ENCODE measurements at regions not wholly inside any gene's neighbourhood (a gene's known extent, or its start where the extent isn't known, plus 50 kb on each side); places are given as distances from the start of the nearest gene placed in this dataset.

GRCh38 chr20:40768105-40768504 lies 79.1 kb upstream of the MAFB start:
- ChIA-PET POLR2A (no interaction called here), CTCF (no interaction called here)
- Histone ChIP-seq H3K9me3 (ENCODE audit: control extremely low read depth in 1 of 5, control insufficient read depth in 4 of 5, insufficient read depth in 2 of 5, low read depth in 1 of 5, low read length in 4 of 5) (no peaks in the 10 kb centered on the region), H3K36me3 (ENCODE audit: control insufficient read depth in 4 of 4, insufficient read depth in 4 of 4, low read length in 3 of 4) (no peaks in the 10 kb centered on the region), H3K27ac (ENCODE audit: insufficient read depth in 1 of 2, low read depth in 1 of 2, low read length in 2 of 2, poor library complexity in 1 of 2, severe bottlenecking in 2 of 2) (no peak overlapping the region), H3K4me3 (ENCODE audit: control insufficient read depth in 1 of 7, extremely low read depth in 1 of 7, insufficient read depth in 4 of 7, low read depth in 2 of 7, low read length in 6 of 7) (no peak overlapping the region), H3K27me3 (replicated peaks in 2 of 5; ENCODE audit: control insufficient read depth in 4 of 5, insufficient read depth in 5 of 5, low read length in 4 of 5) (no peaks in the 10 kb centered on the region), H3K4me1 (ENCODE audit: control extremely low read depth in 1 of 4, control insufficient read depth in 4 of 4, insufficient read depth in 4 of 4, low read length in 3 of 4) (peaks cover 0 to 36% (median 21%) of the 10 kb centered on the region in 4 experiments)
- WGBS (ENCODE audit: insufficient coverage) = 100% methylated on average over 3 of the region's 3 CpGs
- no peak for DNase-seq

- CTCF ChIA-PET = interaction anchor here (1.0 to 1.3 kb wide), 3 partner anchors 12 to 193 kb away, joined by 3 to 4 read pairs (median 3); no protein-coding TSS in a partner anchor
- WGBS (ENCODE audit: insufficient coverage) = 33% methylated on average over 2 of the region's 2 CpGs
- Histone ChIP-seq H3K4me1 (ENCODE audit: control extremely low read depth in 1 of 4, control insufficient read depth in 4 of 4, insufficient read depth in 4 of 4, low read length in 3 of 4) (peaks cover 0 to 36% (median 21%) of the 10 kb centered on the region in 4 experiments), H3K27ac (ENCODE audit: insufficient read depth in 1 of 2, low read depth in 1 of 2, low read length in 2 of 2, poor library complexity in 1 of 2, severe bottlenecking in 2 of 2) (no peak overlapping the region), H3K4me3 (ENCODE audit: control insufficient read depth in 1 of 7, extremely low read depth in 1 of 7, insufficient read depth in 4 of 7, low read depth in 2 of 7, low read length in 6 of 7) (no peak overlapping the region), H3K27me3 (replicated peaks in 2 of 5; ENCODE audit: control insufficient read depth in 4 of 5, insufficient read depth in 5 of 5, low read length in 4 of 5) (no peaks in the 10 kb centered on the region), H3K9me3 (ENCODE audit: control extremely low read depth in 1 of 5, control insufficient read depth in 4 of 5, insufficient read depth in 2 of 5, low read depth in 1 of 5, low read length in 4 of 5) (no peaks in the 10 kb centered on the region), H3K36me3 (ENCODE audit: control insufficient read depth in 4 of 4, insufficient read depth in 4 of 4, low read length in 3 of 4) (no peaks in the 10 kb centered on the region)
- POLR2A ChIA-PET = no interaction called here
- peak in 2 of 3 donors; percentile 67 to 71 for DNase-seq
Measured at GRCh38 chr20:40769677-40770285, 80.7 kb upstream of the MAFB start.

GRCh38 chr20:40770564-40771307 lies 81.7 kb upstream of the MAFB start:
- no peak overlapping the region for H3K4me3 ChIP-seq (ENCODE audit: control insufficient read depth in 1 of 7, extremely low read depth in 1 of 7, insufficient read depth in 4 of 7, low read depth in 2 of 7, low read length in 6 of 7)
- DNase-seq = peak in 2 of 3 donors; percentile 20
- H3K9me3 ChIP-seq (ENCODE audit: control extremely low read depth in 1 of 5, control insufficient read depth in 4 of 5, insufficient read depth in 2 of 5, low read depth in 1 of 5, low read length in 4 of 5) = no peaks in the 10 kb centered on the region
- H3K36me3 ChIP-seq (ENCODE audit: control insufficient read depth in 4 of 4, insufficient read depth in 4 of 4, low read length in 3 of 4) = no peaks in the 10 kb centered on the region
- no peak overlapping the region for H3K27ac ChIP-seq (ENCODE audit: insufficient read depth in 1 of 2, low read depth in 1 of 2, low read length in 2 of 2, poor library complexity in 1 of 2, severe bottlenecking in 2 of 2)
- POLR2A ChIA-PET = no interaction called here
- peaks cover 0 to 33% (median 18%) of the 10 kb centered on the region in 4 experiments for H3K4me1 ChIP-seq (ENCODE audit: control extremely low read depth in 1 of 4, control insufficient read depth in 4 of 4, insufficient read depth in 4 of 4, low read length in 3 of 4)
- CTCF ChIA-PET = interaction anchor here (1.0 to 1.1 kb wide), 2 partner anchors 31 to 193 kb away, joined by 3 read pairs; no protein-coding TSS in a partner anchor
- WGBS (ENCODE audit: insufficient coverage) = 45% methylated on average over 10 of the region's 13 CpGs
- H3K27me3 ChIP-seq (replicated peaks in 2 of 5; ENCODE audit: control insufficient read depth in 4 of 5, insufficient read depth in 5 of 5, low read length in 4 of 5) = no peaks in the 10 kb centered on the region

- WGBS (ENCODE audit: insufficient coverage) = 68% methylated on average over 3 of the region's 4 CpGs
- no peaks in the 10 kb centered on the region for H3K27me3 ChIP-seq (replicated peaks in 2 of 5; ENCODE audit: control insufficient read depth in 4 of 5, insufficient read depth in 5 of 5, low read length in 4 of 5)
- DNase-seq = no peak
- POLR2A ChIA-PET = no interaction called here
- H3K36me3 ChIP-seq (ENCODE audit: control insufficient read depth in 4 of 4, insufficient read depth in 4 of 4, low read length in 3 of 4) = no peaks in the 10 kb centered on the region
- H3K4me3 ChIP-seq (ENCODE audit: control insufficient read depth in 1 of 7, extremely low read depth in 1 of 7, insufficient read depth in 4 of 7, low read depth in 2 of 7, low read length in 6 of 7) = no peak overlapping the region
- H3K27ac ChIP-seq (ENCODE audit: insufficient read depth in 1 of 2, low read depth in 1 of 2, low read length in 2 of 2, poor library complexity in 1 of 2, severe bottlenecking in 2 of 2) = no peak overlapping the region
- CTCF ChIA-PET = no interaction called here
- H3K9me3 ChIP-seq (ENCODE audit: control extremely low read depth in 1 of 5, control insufficient read depth in 4 of 5, insufficient read depth in 2 of 5, low read depth in 1 of 5, low read length in 4 of 5) = no peaks in the 10 kb centered on the region
- peaks cover 0 to 28% (median 13%) of the 10 kb centered on the region in 4 experiments for H3K4me1 ChIP-seq (ENCODE audit: control extremely low read depth in 1 of 4, control insufficient read depth in 4 of 4, insufficient read depth in 4 of 4, low read length in 3 of 4)
Measured at GRCh38 chr20:40771308-40771610, 82.2 kb upstream of the MAFB start.

DNA sequence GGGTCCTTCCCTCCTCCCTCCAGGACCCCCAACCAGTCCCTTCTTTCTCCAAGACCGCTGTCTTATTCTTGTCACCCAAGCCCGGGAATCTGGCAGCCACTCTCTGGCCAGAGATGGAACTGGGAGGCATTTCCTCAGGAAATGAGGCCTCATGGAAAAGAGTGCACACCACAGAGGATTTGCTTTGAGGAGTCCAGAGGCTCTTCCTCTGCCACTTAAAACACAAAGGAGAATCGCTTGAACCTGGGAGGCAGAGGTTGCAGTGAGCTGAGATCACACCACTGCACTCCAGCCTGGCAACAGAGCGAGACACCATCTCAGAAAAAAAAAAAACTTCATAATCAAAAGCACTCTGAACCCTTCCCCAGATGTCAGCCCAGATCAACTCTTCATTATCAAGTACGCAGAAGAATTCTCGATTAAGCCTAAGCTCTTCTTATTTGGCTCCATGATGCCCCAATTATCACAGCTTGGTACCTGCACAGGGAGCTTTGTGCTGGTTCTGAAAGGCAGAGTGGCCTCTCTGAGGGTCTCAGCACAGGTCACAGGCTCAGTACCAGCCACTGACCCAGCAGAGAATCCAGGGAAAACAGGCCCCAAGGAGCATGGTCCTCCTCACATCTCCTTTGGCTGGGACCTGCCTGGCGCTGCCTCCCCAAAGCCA lies 82.9 kb upstream of the MAFB start:
- WGBS (ENCODE audit: insufficient coverage) = 88% methylated on average over 5 of the region's 7 CpGs
- Histone ChIP-seq H3K4me3 (ENCODE audit: control insufficient read depth in 1 of 7, extremely low read depth in 1 of 7, insufficient read depth in 4 of 7, low read depth in 2 of 7, low read length in 6 of 7) (no peak overlapping the region), H3K27me3 (replicated peaks in 2 of 5; ENCODE audit: control insufficient read depth in 4 of 5, insufficient read depth in 5 of 5, low read length in 4 of 5) (no peaks in the 10 kb centered on the region), H3K9me3 (ENCODE audit: control extremely low read depth in 1 of 5, control insufficient read depth in 4 of 5, insufficient read depth in 2 of 5, low read depth in 1 of 5, low read length in 4 of 5) (no peaks in the 10 kb centered on the region), H3K4me1 (ENCODE audit: control extremely low read depth in 1 of 4, control insufficient read depth in 4 of 4, insufficient read depth in 4 of 4, low read length in 3 of 4) (peaks cover 0 to 21% (median 10%) of the 10 kb centered on the region in 4 experiments), H3K36me3 (ENCODE audit: control insufficient read depth in 4 of 4, insufficient read depth in 4 of 4, low read length in 3 of 4) (no peaks in the 10 kb centered on the region), H3K27ac (ENCODE audit: insufficient read depth in 1 of 2, low read depth in 1 of 2, low read length in 2 of 2, poor library complexity in 1 of 2, severe bottlenecking in 2 of 2) (no peak overlapping the region)
- POLR2A ChIA-PET = no interaction called here
- no peak for DNase-seq
- CTCF ChIA-PET = no interaction called here

DNA sequence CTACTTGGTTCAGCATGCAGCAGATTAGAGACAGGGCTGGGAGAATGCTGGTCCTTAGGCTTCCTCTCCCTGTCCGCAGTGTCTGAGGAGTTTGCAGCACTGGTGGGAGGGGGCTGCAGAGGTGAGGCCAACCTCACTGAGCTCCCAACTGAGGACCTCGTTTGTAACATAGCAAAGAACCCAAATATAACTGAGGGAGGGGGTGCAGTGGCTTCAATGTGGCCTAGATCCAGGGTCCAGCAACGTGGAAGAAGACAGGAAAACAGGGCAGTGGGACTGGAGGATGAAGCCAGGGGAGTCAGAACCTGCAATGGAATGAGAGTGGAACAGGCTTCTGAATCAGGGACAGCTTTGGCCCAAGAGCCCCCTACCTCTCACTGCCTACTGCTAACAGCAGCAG lies 84.3 kb upstream of the MAFB start:
- Histone ChIP-seq H3K36me3 (ENCODE audit: control insufficient read depth in 4 of 4, insufficient read depth in 4 of 4, low read length in 3 of 4) (no peaks in the 10 kb centered on the region), H3K4me1 (ENCODE audit: control extremely low read depth in 1 of 4, control insufficient read depth in 4 of 4, insufficient read depth in 4 of 4, low read length in 3 of 4) (peaks cover 0 to 21% (median 10%) of the 10 kb centered on the region in 4 experiments)

DNA sequence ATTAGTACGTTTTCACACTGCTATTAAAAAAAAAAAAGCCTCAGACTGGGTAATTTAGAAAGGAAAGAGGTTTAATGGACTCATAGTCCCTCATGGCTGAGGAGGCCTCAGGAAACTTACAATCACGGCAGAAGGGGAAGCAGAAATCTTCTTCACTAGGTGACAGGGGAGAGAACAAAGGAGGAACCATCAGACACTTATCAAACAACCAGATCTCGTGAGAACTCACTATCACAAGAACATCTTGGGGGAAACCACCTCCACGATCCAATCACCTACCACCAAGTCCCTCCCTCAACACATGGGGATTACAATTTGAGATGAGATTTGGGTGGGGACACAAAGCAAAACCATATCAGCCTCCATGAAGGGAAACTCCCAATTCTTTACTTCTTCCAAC lies 85.2 kb upstream of the MAFB start:
- H3K4me1 ChIP-seq (ENCODE audit: control extremely low read depth in 1 of 4, control insufficient read depth in 4 of 4, insufficient read depth in 4 of 4, low read length in 3 of 4) = peaks cover 9 to 27% (median 13%) of the 10 kb centered on the region in 4 experiments
- peak in 2 of 3 donors; percentile 31 to 36 for DNase-seq
- no peaks in the 10 kb centered on the region for H3K9me3 ChIP-seq (ENCODE audit: control extremely low read depth in 1 of 5, control insufficient read depth in 4 of 5, insufficient read depth in 2 of 5, low read depth in 1 of 5, low read length in 4 of 5)
- H3K4me3 ChIP-seq (ENCODE audit: control insufficient read depth in 1 of 7, extremely low read depth in 1 of 7, insufficient read depth in 4 of 7, low read depth in 2 of 7, low read length in 6 of 7) = no peak overlapping the region
- no peaks in the 10 kb centered on the region for H3K36me3 ChIP-seq (ENCODE audit: control insufficient read depth in 4 of 4, insufficient read depth in 4 of 4, low read length in 3 of 4)
- no CpG with 5 or more reads among the region's 4 CpGs for WGBS (ENCODE audit: insufficient coverage)
- POLR2A ChIA-PET = no interaction called here
- CTCF ChIA-PET = no interaction called here
- no peak overlapping the region for H3K27ac ChIP-seq (ENCODE audit: insufficient read depth in 1 of 2, low read depth in 1 of 2, low read length in 2 of 2, poor library complexity in 1 of 2, severe bottlenecking in 2 of 2)
- peaks cover 0 to 3% (median 0%) of the 10 kb centered on the region in 5 experiments for H3K27me3 ChIP-seq (replicated peaks in 2 of 5; ENCODE audit: control insufficient read depth in 4 of 5, insufficient read depth in 5 of 5, low read length in 4 of 5)

More for the DNA sequence above, 84.3 kb upstream of the MAFB start:
- H3K9me3 ChIP-seq (ENCODE audit: control extremely low read depth in 1 of 5, control insufficient read depth in 4 of 5, insufficient read depth in 2 of 5, low read depth in 1 of 5, low read length in 4 of 5) = no peaks in the 10 kb centered on the region
- no peak overlapping the region for H3K4me3 ChIP-seq (ENCODE audit: control insufficient read depth in 1 of 7, extremely low read depth in 1 of 7, insufficient read depth in 4 of 7, low read depth in 2 of 7, low read length in 6 of 7)
- ChIA-PET CTCF (interaction anchor here (1.3 kb wide), 1 partner anchor 19 kb away, joined by 3 read pairs; no protein-coding TSS in a partner anchor), POLR2A (no interaction called here)
- DNase-seq = no peak
- no peak overlapping the region for H3K27ac ChIP-seq (ENCODE audit: insufficient read depth in 1 of 2, low read depth in 1 of 2, low read length in 2 of 2, poor library complexity in 1 of 2, severe bottlenecking in 2 of 2)
- 66% methylated on average over 2 of the region's 3 CpGs for WGBS (ENCODE audit: insufficient coverage)
- no peaks in the 10 kb centered on the region for H3K27me3 ChIP-seq (replicated peaks in 2 of 5; ENCODE audit: control insufficient read depth in 4 of 5, insufficient read depth in 5 of 5, low read length in 4 of 5)

Measured in common myeloid progenitor, CD34-positive (primary cell).